ENCODE measurements at regions not wholly inside any gene's neighbourhood (a gene's known extent, or its start where the extent isn't known, plus 50 kb on each side); places are given as distances from the start of the nearest gene placed in this dataset.

DNA sequence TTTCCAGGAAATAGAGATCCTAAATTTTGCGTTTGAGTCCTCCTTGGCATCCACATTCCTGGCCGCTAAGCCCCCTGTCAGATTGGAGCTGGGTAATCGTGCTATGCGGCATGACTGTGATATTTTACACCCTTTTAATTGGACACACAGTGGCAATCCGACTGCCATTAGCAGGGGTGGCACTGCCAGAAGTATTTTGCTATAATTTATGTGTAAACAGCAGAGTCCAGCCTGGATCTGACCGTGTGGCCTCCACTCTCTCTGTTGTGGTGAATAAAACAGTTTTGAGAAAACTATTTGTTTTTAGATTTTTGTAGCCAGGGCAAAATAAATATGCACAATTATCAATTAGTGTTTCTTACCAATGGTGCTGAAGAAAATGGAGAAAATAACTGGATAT is 281.0 kb upstream of the IRX2 start:
- H3K4me2 ChIP-seq: no peak overlapping the region
- H3K27me3 ChIP-seq: no peaks in the 10 kb centered on the region
- no peaks in the 10 kb centered on the region for H4K20me1 ChIP-seq
- TF ChIP-seq Cebpa-rat (IDR thresholded peaks at IDR 0.05): no peak
- no peak overlapping the region for H3K9ac ChIP-seq
- no peak overlapping the region for H3K27ac ChIP-seq
- no peak overlapping the region for H3K4me3 ChIP-seq
- no peaks in the 10 kb centered on the region for H3K9me3 ChIP-seq
- no peaks in the 10 kb centered on the region for H3K4me1 ChIP-seq
- no peaks in the 10 kb centered on the region for H3K36me3 ChIP-seq

GRCh38 chr5:3031733-3032378 is 280.4 kb upstream of the IRX2 start:
- Histone ChIP-seq H3K36me3 (no peaks in the 10 kb centered on the region), H3K9ac (no peak overlapping the region), H3K4me1 (no peaks in the 10 kb centered on the region), H3K4me2 (no peak overlapping the region), H3K9me3 (no peaks in the 10 kb centered on the region), H3K27me3 (no peaks in the 10 kb centered on the region), H3K4me3 (no peak overlapping the region), H4K20me1 (no peaks in the 10 kb centered on the region), H3K27ac (no peak overlapping the region)
- TF ChIP-seq Cebpa-rat (IDR thresholded peaks at IDR 0.05): no peak

GRCh38 chr5:3030511-3031165 is 279.2 kb upstream of the IRX2 start:
- Histone ChIP-seq H3K4me1 (no peaks in the 10 kb centered on the region), H4K20me1 (no peaks in the 10 kb centered on the region), H3K27ac (no peak overlapping the region), H3K9me3 (no peaks in the 10 kb centered on the region), H3K9ac (no peak overlapping the region), H3K27me3 (no peaks in the 10 kb centered on the region), H3K4me2 (no peak overlapping the region), H3K36me3 (no peaks in the 10 kb centered on the region), H3K4me3 (no peak overlapping the region)
- no peak for TF ChIP-seq Cebpa-rat (IDR thresholded peaks at IDR 0.05)

- no peak for TF ChIP-seq Cebpa-rat (IDR thresholded peaks at IDR 0.05)
- Histone ChIP-seq H3K36me3 (no peaks in the 10 kb centered on the region), H3K9ac (no peak overlapping the region), H3K27ac (no peak overlapping the region), H3K4me3 (no peak overlapping the region), H4K20me1 (no peaks in the 10 kb centered on the region), H3K4me1 (no peaks in the 10 kb centered on the region), H3K27me3 (no peaks in the 10 kb centered on the region), H3K4me2 (no peak overlapping the region), H3K9me3 (no peaks in the 10 kb centered on the region)
These were observed 277.9 kb upstream of the IRX2 start for GRCh38 chr5:3029396-3029795.

DNA sequence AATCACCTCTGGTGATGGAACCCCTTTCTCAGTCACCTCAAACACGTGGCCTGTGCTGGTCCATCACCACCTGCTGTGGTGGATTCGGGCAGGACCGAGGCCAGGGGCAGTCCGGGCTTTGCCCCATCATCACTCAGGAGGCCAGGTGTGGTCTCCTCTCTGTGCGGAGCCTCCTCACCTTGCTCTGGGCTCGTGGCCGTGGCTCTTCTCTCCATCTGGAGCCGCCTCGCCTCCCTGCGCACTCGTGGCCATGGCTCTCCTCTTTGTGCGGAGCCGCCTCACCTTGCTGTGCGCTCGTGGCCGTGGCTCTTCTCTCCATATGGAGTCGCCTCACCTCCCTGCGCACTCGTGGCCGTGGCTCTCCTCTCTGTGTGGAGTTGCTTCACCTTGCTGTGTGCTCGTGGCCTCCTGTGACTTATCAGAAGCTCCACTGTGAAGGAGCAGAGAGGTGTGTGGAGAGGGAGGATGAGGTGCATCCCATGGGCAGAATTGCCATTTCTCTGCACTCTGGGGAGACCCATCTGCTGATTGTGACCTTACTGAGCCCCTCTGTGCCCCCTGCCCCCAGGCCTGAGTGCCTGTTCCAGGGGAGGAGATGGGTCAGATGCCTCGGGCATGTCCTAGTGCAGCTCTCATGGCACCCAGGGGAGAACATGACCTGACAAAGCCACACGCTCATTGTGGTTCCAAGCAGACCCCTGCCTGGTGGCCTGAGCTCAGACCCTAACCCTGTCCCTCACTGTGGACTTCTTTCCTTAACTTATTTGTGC is 276.6 kb upstream of the IRX2 start:
- H3K9me3 ChIP-seq: no peaks in the 10 kb centered on the region
- no peak for TF ChIP-seq Cebpa-rat (IDR thresholded peaks at IDR 0.05)
- no peak overlapping the region for H3K4me2 ChIP-seq
- no peak overlapping the region for H3K27ac ChIP-seq
- no peaks in the 10 kb centered on the region for H3K36me3 ChIP-seq
- H4K20me1 ChIP-seq: no peaks in the 10 kb centered on the region
- H3K9ac ChIP-seq: no peak overlapping the region
- H3K4me1 ChIP-seq: no peaks in the 10 kb centered on the region
- H3K27me3 ChIP-seq: no peaks in the 10 kb centered on the region
- H3K4me3 ChIP-seq: no peak overlapping the region

DNA sequence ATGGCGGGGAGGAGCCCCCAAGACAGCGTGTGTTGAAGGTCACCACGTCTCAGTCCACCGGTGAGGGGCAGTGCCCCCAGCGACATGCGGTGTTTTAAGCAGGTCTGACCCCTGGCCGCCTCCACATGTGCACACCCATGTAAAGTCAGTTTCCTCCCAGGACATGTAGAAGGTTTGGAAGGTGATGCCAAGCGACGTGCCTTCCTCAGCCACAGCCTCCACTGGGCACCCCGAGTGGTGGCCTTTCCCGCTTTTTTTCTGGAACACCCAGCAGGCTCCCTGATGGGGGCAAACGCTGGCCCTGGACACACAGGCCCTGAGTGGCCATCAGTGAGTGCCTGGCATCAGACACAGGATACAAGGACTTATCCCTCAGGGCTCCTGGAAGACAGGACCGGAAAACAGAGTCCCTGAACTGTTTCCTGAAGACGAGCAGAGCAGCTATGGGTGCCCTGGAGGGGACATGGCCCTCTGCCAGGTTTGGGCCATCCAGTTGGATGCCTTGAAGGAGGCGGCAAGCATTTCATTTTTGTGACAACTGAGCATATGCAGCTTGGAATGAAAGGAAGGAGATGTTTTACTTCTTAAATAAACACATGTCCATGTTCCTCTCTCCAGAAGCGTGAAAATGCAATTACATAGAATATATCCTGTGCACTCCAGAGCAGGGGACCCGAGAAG is 275.8 kb upstream of the IRX2 start:
- TF ChIP-seq Cebpa-rat (IDR thresholded peaks at IDR 0.05): no peak
- Histone ChIP-seq H3K9ac (no peak overlapping the region), H3K9me3 (no peaks in the 10 kb centered on the region), H3K4me2 (no peak overlapping the region), H3K27me3 (no peaks in the 10 kb centered on the region), H3K27ac (no peak overlapping the region), H3K36me3 (no peaks in the 10 kb centered on the region), H3K4me1 (no peaks in the 10 kb centered on the region), H3K4me3 (no peak overlapping the region), H4K20me1 (no peaks in the 10 kb centered on the region)

- H3K27ac ChIP-seq: no peak overlapping the region
- H3K36me3 ChIP-seq: no peaks in the 10 kb centered on the region
- TF ChIP-seq Cebpa-rat (IDR thresholded peaks at IDR 0.05): no peak
- no peaks in the 10 kb centered on the region for H3K9me3 ChIP-seq
- H3K9ac ChIP-seq: no peak overlapping the region
- no peaks in the 10 kb centered on the region for H3K27me3 ChIP-seq
- no peaks in the 10 kb centered on the region for H4K20me1 ChIP-seq
- H3K4me2 ChIP-seq: no peak overlapping the region
- H3K4me1 ChIP-seq: no peaks in the 10 kb centered on the region
- no peak overlapping the region for H3K4me3 ChIP-seq
These were observed 275.2 kb upstream of the IRX2 start for GRCh38 chr5:3026651-3027050.

DNA sequence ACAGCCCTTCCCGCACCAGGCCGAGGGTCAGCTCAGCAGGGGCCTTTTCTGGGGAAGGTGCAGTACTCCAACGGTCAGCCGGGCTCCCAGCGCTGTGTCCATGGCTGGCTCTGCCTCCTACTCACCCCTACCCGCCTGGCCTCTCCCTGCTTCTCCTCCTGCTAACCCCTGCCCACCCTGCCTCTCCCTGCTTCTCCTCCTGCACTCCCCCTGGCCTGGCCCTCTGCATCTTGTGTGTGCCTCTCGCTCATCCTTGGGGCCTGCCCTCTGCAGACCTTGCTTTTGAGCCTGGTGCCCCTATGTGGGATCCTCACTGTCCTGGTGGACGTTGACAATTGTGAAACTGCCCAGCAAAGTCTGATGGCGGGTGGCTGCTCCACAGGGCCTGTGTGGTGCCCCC is 274.6 kb upstream of the IRX2 start:
- Histone ChIP-seq H3K27me3 (no peaks in the 10 kb centered on the region), H3K9me3 (no peaks in the 10 kb centered on the region), H3K4me1 (no peaks in the 10 kb centered on the region), H3K36me3 (no peaks in the 10 kb centered on the region), H3K4me3 (no peak overlapping the region), H3K27ac (no peak overlapping the region), H4K20me1 (no peaks in the 10 kb centered on the region), H3K4me2 (no peak overlapping the region), H3K9ac (no peak overlapping the region)
- no peak for TF ChIP-seq Cebpa-rat (IDR thresholded peaks at IDR 0.05)

- Histone ChIP-seq H3K9ac (no peak overlapping the region), H3K27me3 (no peaks in the 10 kb centered on the region), H4K20me1 (no peaks in the 10 kb centered on the region), H3K4me1 (no peaks in the 10 kb centered on the region), H3K4me3 (no peak overlapping the region), H3K9me3 (no peaks in the 10 kb centered on the region), H3K4me2 (no peak overlapping the region), H3K36me3 (no peaks in the 10 kb centered on the region), H3K27ac (no peak overlapping the region)
- no peak for TF ChIP-seq Cebpa-rat (IDR thresholded peaks at IDR 0.05)
These were observed 273.9 kb upstream of the IRX2 start for GRCh38 chr5:3025392-3025791.

DNA sequence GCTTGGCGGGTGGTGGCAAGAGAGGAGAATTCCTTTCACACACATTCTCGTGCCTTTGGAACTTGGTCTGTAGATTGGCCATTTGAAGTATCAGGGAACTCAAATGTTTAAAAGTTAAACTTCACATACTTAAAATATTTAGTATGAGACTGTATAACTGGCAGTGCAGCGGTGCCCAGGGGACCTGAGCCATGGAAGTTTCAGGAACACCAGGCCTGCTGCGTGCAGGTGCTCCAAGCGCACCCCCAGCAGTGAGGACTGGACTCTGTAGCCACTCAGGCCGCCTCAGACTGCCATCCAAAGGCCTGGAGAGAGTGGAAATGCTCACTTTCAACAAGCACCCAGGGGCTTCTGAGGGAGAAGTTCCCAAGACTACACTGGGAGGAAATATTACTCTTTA is 273.5 kb upstream of the IRX2 start:
- Histone ChIP-seq H3K4me2 (no peak overlapping the region), H3K4me1 (no peaks in the 10 kb centered on the region), H3K27me3 (no peaks in the 10 kb centered on the region), H3K9ac (no peak overlapping the region), H3K27ac (no peak overlapping the region), H4K20me1 (no peaks in the 10 kb centered on the region), H3K36me3 (no peaks in the 10 kb centered on the region), H3K9me3 (no peaks in the 10 kb centered on the region), H3K4me3 (no peak overlapping the region)
- TF ChIP-seq Cebpa-rat (IDR thresholded peaks at IDR 0.05): no peak

All from BLaER1 (cell line).